GM12892 (cell line): ENCODE measurements at regions not wholly inside any gene's neighbourhood (a gene's known extent, or its start where the extent isn't known, plus 50 kb on each side); places are given as distances from the start of the nearest gene placed in this dataset.
"Not testable (repeated sequence)": the region's sequence is repeated elsewhere in the genome, so short reads cannot be mapped to it uniquely, and the experiment has no call there.

Source experiments
- POLR2A ChIP-seq: IDR thresholded peaks from 2 replicates; pipeline ENCODE4 v1.6.1; 2011; ENCODE audit warnings: low read depth, low read length, control low read depth
- POLR2AphosphoS5 ChIP-seq: IDR thresholded peaks from 2 replicates; pipeline ENCODE4 v1.6.1; 2011; ENCODE audit warnings: low read depth, low read length, control low read depth
- TAF1 ChIP-seq: IDR thresholded peaks from 2 replicates; pipeline ENCODE4 v1.6.1; 2011; ENCODE audit warnings: low read depth, mild to moderate bottlenecking, control low read depth, low read length, borderline replicate concordance

- TF ChIP-seq POLR2A, TAF1, POLR2AphosphoS5: not testable (repeated sequence)
These were observed 67.5 kb upstream of the SEC22B start for GRCh38 chr1:120243867-120244266.
